ENCODE measurements at regions not wholly inside any gene's neighbourhood (a gene's known extent, or its start where the extent isn't known, plus 50 kb on each side); places are given as distances from the start of the nearest gene placed in this dataset.

DNA sequence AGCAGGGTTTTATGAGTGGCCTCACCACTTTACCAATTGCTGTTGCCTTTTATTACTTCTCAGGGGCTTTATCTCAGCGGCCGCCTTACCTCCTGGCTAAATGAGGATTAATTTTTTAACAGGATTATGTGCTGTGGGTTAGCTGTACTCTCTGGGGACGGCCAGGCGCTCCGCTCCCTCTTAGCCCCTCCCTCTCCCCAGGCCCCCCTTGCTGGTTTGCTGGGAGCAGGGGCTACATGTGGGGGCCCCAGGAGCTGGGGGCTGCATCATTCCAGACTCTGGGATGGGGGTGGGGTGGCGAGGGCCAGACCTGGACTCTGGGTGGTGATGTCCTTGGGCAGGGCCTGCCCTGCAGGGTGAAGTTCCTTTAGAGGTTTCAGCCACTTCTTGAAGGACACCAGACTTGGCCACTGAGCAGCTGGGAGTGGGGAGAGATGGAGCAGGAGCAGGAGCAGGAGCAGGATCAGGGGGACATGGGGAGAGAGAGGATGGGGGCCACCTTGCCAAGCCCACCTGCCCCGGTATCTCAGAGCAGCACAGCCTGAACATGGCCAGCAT lies 196.1 kb downstream of the GOLGA6L6 start:
- H3K9me3 ChIP-seq (ENCODE audit: control insufficient read depth, insufficient read depth, low read length): peaks cover 80% of the 10 kb centered on the region
- H2AFZ ChIP-seq (replicated peaks; ENCODE audit: low read length, poor library complexity): no peak overlapping the region
- no peak overlapping the region for H3K4ac ChIP-seq (ENCODE audit: low read depth, low read length)
- no peak overlapping the region for H2BK15ac ChIP-seq (ENCODE audit: low read depth, low read length)
- no peak overlapping the region for H3K14ac ChIP-seq (replicated peaks; ENCODE audit: low read depth, low read length)
- POLR2A ChIA-PET (ENCODE audit: unreplicated experiment): no interaction called here
- H3K9ac ChIP-seq (ENCODE audit: low read depth, low read length): no peak overlapping the region
- H4K8ac ChIP-seq (ENCODE audit: low read depth in 2 of 2, low read length in 2 of 2): no peak overlapping the region
- no peak overlapping the region for H2AK5ac ChIP-seq (ENCODE audit: low read depth, low read length)
- peak overlapping the region; percentile 13 for H2AK9ac ChIP-seq (replicated peaks; ENCODE audit: low read depth, low read length, poor library complexity)
- in situ Hi-C loops (cut with MboI; ENCODE audit: low sequenced_read_pairs) (no loop called here), intact Hi-C loops (cut with micrococcal nuclease) (no loop called here), dilution Hi-C loops (cut with HindIII; ENCODE audit: low sequenced_read_pairs, unreplicated experiment) (no loop called here)
- H2BK120ac ChIP-seq (ENCODE audit: low read depth, low read length): no peak overlapping the region
- H3K4me3 ChIP-seq (ENCODE audit: insufficient read depth, low read depth, low read length): no peak overlapping the region
- no peak overlapping the region for H2BK5ac ChIP-seq (ENCODE audit: low read depth, low read length, poor library complexity, severe bottlenecking)
- H3K56ac ChIP-seq (ENCODE audit: extremely low read depth, insufficient read depth, low read length): no peak overlapping the region
- ATAC-seq (ENCODE audit: low read depth) (no peak), DNase-seq (no peak)
- no peak overlapping the region for H4K91ac ChIP-seq (ENCODE audit: insufficient read depth, low read depth, low read length)
- no peak overlapping the region for H3K23ac ChIP-seq (ENCODE audit: low read depth, low read length)
- no peak overlapping the region for H2BK20ac ChIP-seq (ENCODE audit: low read depth, low read length)
- H3K27ac ChIP-seq (ENCODE audit: insufficient read depth, low read length): no peak overlapping the region
- no TSS peak for BruUV-seq (replicated peaks)
- H3K4me2 ChIP-seq (ENCODE audit: low read depth, low read length): no peak overlapping the region
- H3K9me1 ChIP-seq (ENCODE audit: insufficient read depth, low read length): no peaks in the 10 kb centered on the region
- 35% methylated on average over 2 of the region's 7 CpGs; no CpG with 5 or more reads in 1 of the 2 experiments for WGBS, 2 experiments (ENCODE audit: extremely low coverage in 2 of 2, insufficient read length in 1 of 2)
- H3K27me3 ChIP-seq (ENCODE audit: control insufficient read depth, insufficient read depth, low read length): no peaks in the 10 kb centered on the region
- CTCF ChIA-PET: no interaction called here
- no peaks in the 10 kb centered on the region for H4K20me1 ChIP-seq (ENCODE audit: insufficient read depth, low read length)
- TF ChIP-seq MAZ (IDR thresholded peaks at IDR 0.05; ENCODE audit: borderline replicate concordance, low read depth, low read length) (no peak), CEBPB (IDR thresholded peaks at IDR 0.05; ENCODE audit: low read depth, low read length) (no peak), RCOR1 (IDR thresholded peaks at IDR 0.05; ENCODE audit: insufficient replicate concordance, low read length) (no peak)
- H4K5ac ChIP-seq (ENCODE audit: low read depth, low read length): no peak overlapping the region
- no peaks in the 10 kb centered on the region for H3K36me3 ChIP-seq (ENCODE audit: control insufficient read depth, insufficient read depth, low read length)
- H3K18ac ChIP-seq (ENCODE audit: low read depth, low read length): no peak overlapping the region
- no peaks in the 10 kb centered on the region for H3K4me1 ChIP-seq (ENCODE audit: control insufficient read depth, insufficient read depth, low read length)
- H3K79me1 ChIP-seq (ENCODE audit: low read depth in 1 of 2, low read length in 2 of 2): no peaks in the 10 kb centered on the region
